Dendritic cell treated with granulocyte-macrophage colony-stimulating factor and Interleukin-4, amounts not matched to agents 40 ng/mL and 50 ng/mL, for 4 days (primary cell): ENCODE measurements at regions not wholly inside any gene's neighbourhood (a gene's known extent, or its start where the extent isn't known, plus 50 kb on each side); places are given as distances from the start of the nearest gene placed in this dataset.

ENCODE experiments used
- H3K27ac Mint-ChIP-seq: one replicate; pipeline ENCODE4 v1.8.0; 2022; ENCODE audit warnings: mild to moderate bottlenecking, mixed read lengths
- H3K27me3 Mint-ChIP-seq: one replicate; pipeline ENCODE4 v1.8.0; 2022; ENCODE audit warnings: mild to moderate bottlenecking, mixed read lengths
- H3K36me3 Mint-ChIP-seq: one replicate; pipeline ENCODE4 v1.8.0; 2022; ENCODE audit warnings: low read depth, mixed read lengths
- H3K4me1 Mint-ChIP-seq: one replicate; pipeline ENCODE4 v1.8.0; 2022; ENCODE audit warnings: low read depth, mixed read lengths
- H3K4me3 Mint-ChIP-seq: one replicate; pipeline ENCODE4 v1.8.0; 2022; ENCODE audit warnings: mild to moderate bottlenecking, moderate library complexity, mixed read lengths
- H3K9me3 Mint-ChIP-seq: one replicate; pipeline ENCODE4 v1.8.0; 2022; ENCODE audit warnings: mixed read lengths
- intact Hi-C: fragments of 100-400 bp; cut with micrococcal nuclease; formaldehyde crosslinking; loops from one replicate; pipeline ENCODE4 v1.15.0; 2022

GRCh38 chr18:79610461-79611039 lies 69.1 kb upstream of the CTDP1 start:
- peak overlapping the region; percentile 12 for H3K27ac Mint-ChIP-seq
- peaks cover 36% of the 10 kb centered on the region for H3K27me3 Mint-ChIP-seq
- no peaks in the 10 kb centered on the region for H3K9me3 Mint-ChIP-seq
- intact Hi-C loops = no loop called here
- H3K36me3 Mint-ChIP-seq = no peaks in the 10 kb centered on the region
- H3K4me3 Mint-ChIP-seq = no peak overlapping the region
- H3K4me1 Mint-ChIP-seq = peaks cover 6% of the 10 kb centered on the region

GRCh38 chr18:79611040-79611681 lies 68.4 kb upstream of the CTDP1 start:
- peaks cover 6% of the 10 kb centered on the region for H3K4me1 Mint-ChIP-seq
- intact Hi-C loops = no loop called here
- no peak overlapping the region for H3K4me3 Mint-ChIP-seq
- no peaks in the 10 kb centered on the region for H3K9me3 Mint-ChIP-seq
- H3K27me3 Mint-ChIP-seq = peaks cover 36% of the 10 kb centered on the region
- peak overlapping the region; percentile 12 for H3K27ac Mint-ChIP-seq
- H3K36me3 Mint-ChIP-seq = no peaks in the 10 kb centered on the region

GRCh38 chr18:79612291-79613108 lies 67.1 kb upstream of the CTDP1 start:
- intact Hi-C loops = no loop called here
- Mint-ChIP-seq H3K4me3 (no peak overlapping the region), H3K36me3 (no peaks in the 10 kb centered on the region), H3K27me3 (peaks cover 38% of the 10 kb centered on the region), H3K4me1 (peaks cover 6% of the 10 kb centered on the region), H3K9me3 (no peaks in the 10 kb centered on the region), H3K27ac (no peak overlapping the region)

DNA sequence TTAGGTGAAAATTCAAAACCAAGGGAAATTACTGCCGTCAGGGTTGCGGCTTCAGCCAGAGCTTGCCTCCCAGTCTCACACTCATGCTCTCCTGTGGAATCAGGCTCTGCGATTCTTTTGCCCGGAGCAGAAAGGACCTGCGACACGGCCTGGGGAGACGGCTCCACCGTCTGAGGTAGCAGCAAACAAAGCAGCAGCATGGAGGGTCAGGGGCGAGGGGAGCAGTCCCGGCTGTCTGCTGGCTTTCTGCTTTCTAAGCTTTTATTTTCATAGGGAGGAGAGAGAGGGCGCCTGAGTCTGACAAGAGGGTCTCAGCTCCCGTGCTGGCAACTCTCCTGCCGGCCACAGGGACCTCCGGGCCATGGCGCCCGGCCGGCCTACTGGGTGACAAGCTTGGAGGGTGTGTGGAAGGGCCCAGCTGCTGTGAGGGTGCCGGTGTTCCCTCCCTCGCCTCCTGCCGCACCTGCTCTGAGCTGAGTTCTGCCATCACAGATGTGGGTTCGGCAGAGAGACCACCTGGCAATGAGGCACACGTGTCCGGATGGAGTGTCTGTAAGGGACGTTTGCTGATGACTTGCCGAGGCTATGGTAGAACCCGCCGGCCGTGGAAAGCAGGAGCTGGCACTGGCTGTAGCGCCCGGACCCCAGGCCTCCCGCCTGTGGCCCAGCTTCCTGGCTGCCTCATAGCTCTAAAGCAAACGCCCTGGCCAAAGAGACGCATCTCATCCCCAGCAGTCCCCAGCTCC lies 66.2 kb upstream of the CTDP1 start:
- peaks cover 43% of the 10 kb centered on the region for H3K27me3 Mint-ChIP-seq
- H3K36me3 Mint-ChIP-seq = no peaks in the 10 kb centered on the region
- intact Hi-C loops = no loop called here
- H3K4me3 Mint-ChIP-seq = no peak overlapping the region
- peaks cover 6% of the 10 kb centered on the region for H3K4me1 Mint-ChIP-seq
- H3K27ac Mint-ChIP-seq = peak overlapping the region; percentile 1
- no peaks in the 10 kb centered on the region for H3K9me3 Mint-ChIP-seq

GRCh38 chr18:79614211-79614955 lies 65.2 kb upstream of the CTDP1 start:
- H3K27ac Mint-ChIP-seq = peak overlapping the region; percentile 1

DNA sequence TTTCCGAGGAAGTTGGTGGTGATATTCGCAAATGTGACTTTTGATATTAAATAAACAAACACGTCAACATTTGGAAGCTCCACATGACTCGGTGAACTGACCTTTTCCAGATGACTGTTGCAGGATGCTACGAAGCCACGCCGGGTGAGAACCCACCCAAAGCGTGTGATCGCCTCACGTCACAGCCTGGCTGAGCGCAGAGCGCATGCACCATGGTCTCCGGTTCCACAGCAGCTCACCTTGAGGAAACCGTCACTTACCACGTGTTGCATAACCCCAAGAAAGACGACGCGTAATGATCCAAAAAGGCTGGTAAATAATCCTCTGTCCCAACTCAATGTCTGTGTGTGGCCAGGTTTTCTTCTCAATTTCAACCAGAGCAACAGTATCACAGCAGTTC lies 64.5 kb upstream of the CTDP1 start:
- no peaks in the 10 kb centered on the region for H3K36me3 Mint-ChIP-seq
- H3K4me3 Mint-ChIP-seq = no peak overlapping the region
- H3K27me3 Mint-ChIP-seq = peaks cover 32% of the 10 kb centered on the region
- intact Hi-C loops = no loop called here
- no peaks in the 10 kb centered on the region for H3K9me3 Mint-ChIP-seq
- no peak overlapping the region for H3K27ac Mint-ChIP-seq
- peaks cover 6% of the 10 kb centered on the region for H3K4me1 Mint-ChIP-seq

More at GRCh38 chr18:79614211-79614955, 65.2 kb upstream of the CTDP1 start:
- no peak overlapping the region for H3K4me3 Mint-ChIP-seq
- peaks cover 6% of the 10 kb centered on the region for H3K4me1 Mint-ChIP-seq
- intact Hi-C loops = no loop called here
- H3K27me3 Mint-ChIP-seq = peaks cover 33% of the 10 kb centered on the region
- H3K36me3 Mint-ChIP-seq = no peaks in the 10 kb centered on the region
- H3K9me3 Mint-ChIP-seq = no peaks in the 10 kb centered on the region

- intact Hi-C loops = no loop called here
- Mint-ChIP-seq H3K4me1 (peaks cover 6% of the 10 kb centered on the region), H3K36me3 (no peaks in the 10 kb centered on the region), H3K4me3 (no peak overlapping the region), H3K27ac (no peak overlapping the region), H3K9me3 (no peaks in the 10 kb centered on the region), H3K27me3 (peaks cover 32% of the 10 kb centered on the region)
Observed at GRCh38 chr18:79615586-79615985, 64.0 kb upstream of the CTDP1 start.

- H3K27me3 Mint-ChIP-seq = peaks cover 39% of the 10 kb centered on the region
- peak overlapping the region; percentile 55 for H3K27ac Mint-ChIP-seq
- intact Hi-C loops = no loop called here
- H3K36me3 Mint-ChIP-seq = no peaks in the 10 kb centered on the region
- H3K4me1 Mint-ChIP-seq = no peaks in the 10 kb centered on the region
- H3K4me3 Mint-ChIP-seq = peak overlapping the region; percentile 46
- no peaks in the 10 kb centered on the region for H3K9me3 Mint-ChIP-seq
Observed at GRCh38 chr18:79616651-79617510, 62.7 kb upstream of the CTDP1 start.

DNA sequence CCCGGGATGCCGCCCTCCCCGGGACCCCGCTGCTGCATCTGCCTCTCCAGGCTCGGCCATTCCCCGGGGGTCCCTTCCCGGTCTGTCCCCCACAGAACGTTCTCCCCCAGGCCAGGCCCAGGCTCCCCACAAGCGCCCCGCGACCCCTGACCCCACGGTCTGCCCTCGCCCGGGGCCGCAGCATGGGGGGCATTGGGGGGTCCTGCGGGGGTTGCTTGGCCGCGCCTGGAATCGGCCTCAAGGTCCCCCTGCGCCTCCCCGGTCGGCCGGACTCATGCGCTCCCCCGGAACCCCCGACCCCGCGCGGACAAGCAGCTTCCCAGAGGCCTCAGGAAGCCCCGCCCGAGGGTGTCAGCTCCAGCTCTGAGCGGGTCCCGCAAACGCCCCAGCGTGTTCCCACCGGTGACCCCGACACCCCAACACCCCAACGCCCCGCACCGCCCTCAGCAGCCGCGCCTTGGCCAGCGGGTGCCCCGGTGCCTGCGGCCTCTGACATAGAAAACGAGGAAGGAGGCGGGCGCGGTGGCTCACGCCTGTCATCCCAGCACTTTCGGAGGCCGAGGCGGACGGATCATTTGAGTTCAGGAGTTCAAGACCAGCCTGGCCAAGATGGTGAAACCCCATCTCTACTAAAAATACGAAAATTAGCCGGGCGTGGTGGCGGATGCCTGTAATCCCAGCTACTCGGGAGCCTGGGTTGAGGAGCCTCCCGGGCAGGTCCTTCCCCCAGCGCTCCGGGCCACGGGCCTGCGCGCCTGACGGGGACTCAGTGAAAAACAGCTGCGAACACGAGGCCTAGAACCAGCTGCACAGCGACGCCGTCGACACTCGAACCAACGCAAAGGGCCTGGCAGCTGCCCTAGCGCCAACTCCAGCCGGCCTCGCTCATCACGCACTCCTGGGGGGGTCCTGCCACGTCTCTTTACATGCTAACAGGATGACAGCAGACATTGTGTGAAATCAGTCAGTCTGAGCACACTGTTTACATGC lies 61.8 kb upstream of the CTDP1 start:
- intact Hi-C loops = no loop called here
- no peaks in the 10 kb centered on the region for H3K9me3 Mint-ChIP-seq
- H3K27me3 Mint-ChIP-seq = peaks cover 39% of the 10 kb centered on the region
- peak overlapping the region; percentile 41 for H3K27ac Mint-ChIP-seq
- no peaks in the 10 kb centered on the region for H3K36me3 Mint-ChIP-seq
- peak overlapping the region; percentile 37 for H3K4me3 Mint-ChIP-seq
- H3K4me1 Mint-ChIP-seq = peaks cover 6% of the 10 kb centered on the region

GRCh38 chr18:79620576-79621165 lies 58.9 kb upstream of the CTDP1 start:
- Mint-ChIP-seq H3K36me3 (no peaks in the 10 kb centered on the region), H3K4me3 (no peak overlapping the region), H3K4me1 (peaks cover 31% of the 10 kb centered on the region), H3K27me3 (peaks cover 24% of the 10 kb centered on the region), H3K27ac (no peak overlapping the region), H3K9me3 (no peaks in the 10 kb centered on the region)
- intact Hi-C loops = no loop called here

DNA sequence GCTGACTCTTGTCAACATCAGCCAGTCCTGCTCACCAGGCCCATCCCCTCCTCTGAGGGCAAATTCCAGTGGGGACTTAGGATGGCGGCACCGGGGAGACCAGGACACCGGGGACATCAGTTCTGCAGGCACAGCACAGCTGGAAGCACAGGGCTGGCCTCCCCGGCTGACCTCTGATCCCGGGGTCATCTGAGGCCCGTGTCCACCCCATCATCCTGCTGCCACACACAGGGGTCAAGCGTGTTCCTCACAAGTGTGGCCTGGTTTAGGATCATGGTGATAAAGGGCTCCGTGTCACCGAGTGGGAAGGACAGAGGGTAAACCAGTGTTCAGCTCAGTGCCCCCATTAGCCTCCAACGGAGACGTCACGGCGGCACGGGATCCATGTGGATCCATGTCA lies 58.1 kb upstream of the CTDP1 start:
- no peak overlapping the region for H3K4me3 Mint-ChIP-seq
- H3K4me1 Mint-ChIP-seq = peaks cover 40% of the 10 kb centered on the region
- intact Hi-C loops = no loop called here
- H3K27me3 Mint-ChIP-seq = peaks cover 22% of the 10 kb centered on the region
- no peaks in the 10 kb centered on the region for H3K36me3 Mint-ChIP-seq
- no peaks in the 10 kb centered on the region for H3K9me3 Mint-ChIP-seq
- H3K27ac Mint-ChIP-seq = no peak overlapping the region
